Jurkat, Clone E6-1 (cell line): ENCODE measurements at regions not wholly inside any gene's neighbourhood (a gene's known extent, or its start where the extent isn't known, plus 50 kb on each side); places are given as distances from the start of the nearest gene placed in this dataset.

ENCODE experiments used
- DNase-seq: peaks from one replicate; pipeline ENCODE4 v3.0.0-alpha.2; 2011; ENCODE audit warnings: low read depth, low spot score
- H3K4me3 ChIP-seq: 2 replicates; pipeline ENCODE4 v1.5.1; 2011; ENCODE audit warnings: mild to moderate bottlenecking, low read length, control low read depth, moderate library complexity

GRCh38 chr12:111227476-111228420, 141.1 kb downstream of the PHETA1 start:
- no peak overlapping the region for H3K4me3 ChIP-seq
- no peak for DNase-seq

- no peak overlapping the region for H3K4me3 ChIP-seq
- no peak for DNase-seq
Measured at GRCh38 chr12:111226680-111227079, 142.2 kb downstream of the PHETA1 start.

- H3K4me3 ChIP-seq: no peak overlapping the region
- DNase-seq: no peak
Measured at GRCh38 chr12:111225307-111225706, 143.6 kb downstream of the PHETA1 start.

DNA sequence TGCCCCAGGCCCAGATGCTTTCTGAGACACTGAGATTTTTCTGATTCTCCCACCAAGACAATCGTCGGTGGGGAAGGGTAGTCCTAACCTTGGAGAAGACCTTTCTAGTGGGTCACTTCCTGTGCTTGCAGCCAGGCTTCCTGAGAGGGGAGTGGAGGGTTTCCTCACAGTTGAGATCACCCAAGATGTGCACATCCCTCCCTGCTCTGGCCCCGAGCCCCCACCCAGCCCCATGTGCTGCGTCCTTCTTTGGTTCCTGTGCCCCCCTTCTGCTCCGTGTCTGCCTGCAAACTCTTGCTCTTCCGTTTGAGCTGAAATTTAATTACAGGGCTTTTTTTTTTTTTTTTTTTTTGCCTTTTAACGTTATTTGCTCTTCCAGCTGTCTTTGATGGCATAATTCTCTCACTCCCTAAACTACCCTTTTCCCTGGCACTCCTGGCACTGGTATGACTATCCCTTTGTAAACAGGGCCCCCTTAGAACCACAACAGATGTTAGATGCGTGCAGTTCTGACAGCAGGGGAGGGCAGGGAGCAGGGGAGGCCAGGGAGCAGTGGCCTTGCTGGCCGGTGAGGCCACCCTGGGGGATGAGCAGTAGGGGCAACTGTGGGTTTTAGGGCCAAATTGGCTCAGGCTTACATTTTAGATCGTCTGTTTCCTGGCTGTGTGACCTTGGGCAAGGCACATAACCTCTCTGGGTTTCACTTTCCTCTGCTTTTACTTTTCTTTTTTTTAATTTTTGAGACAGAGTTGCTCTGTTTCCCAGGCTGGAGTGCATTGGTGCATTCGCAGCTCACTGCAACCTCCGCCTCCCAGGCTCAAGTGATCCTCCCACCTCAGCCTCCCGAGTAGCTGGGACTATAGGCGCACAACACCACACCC, 144.5 kb downstream of the PHETA1 start:
- DNase-seq: no peak
- H3K4me3 ChIP-seq: no peak overlapping the region

- no peak for DNase-seq
- no peak overlapping the region for H3K4me3 ChIP-seq
Measured at GRCh38 chr12:111222523-111222922, 146.4 kb downstream of the PHETA1 start.

DNA sequence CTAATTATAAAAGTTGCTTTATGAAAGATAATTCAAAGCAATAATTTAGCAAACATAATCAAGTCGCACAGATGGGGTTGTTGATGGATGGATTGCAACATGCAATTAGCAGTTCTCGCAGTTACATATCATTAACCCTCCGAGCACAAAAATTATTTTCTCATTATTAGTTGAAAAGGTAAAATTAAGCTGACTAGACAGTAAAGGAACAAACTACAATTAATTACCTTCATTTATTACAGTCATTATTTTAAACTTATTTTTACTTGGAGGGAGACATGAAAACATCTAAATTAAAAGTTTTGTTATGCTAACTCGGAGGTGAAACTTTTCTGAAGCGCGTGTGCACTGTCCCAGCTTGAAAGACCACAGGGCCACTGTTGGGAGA, 146.9 kb downstream of the PHETA1 start:
- H3K4me3 ChIP-seq: no peak overlapping the region
- no peak for DNase-seq

GRCh38 chr12:111221062-111222026, 147.6 kb downstream of the PHETA1 start:
- no peak overlapping the region for H3K4me3 ChIP-seq
- no peak for DNase-seq

GRCh38 chr12:111220363-111220762, 148.5 kb downstream of the PHETA1 start:
- H3K4me3 ChIP-seq: no peak overlapping the region
- no peak for DNase-seq

DNA sequence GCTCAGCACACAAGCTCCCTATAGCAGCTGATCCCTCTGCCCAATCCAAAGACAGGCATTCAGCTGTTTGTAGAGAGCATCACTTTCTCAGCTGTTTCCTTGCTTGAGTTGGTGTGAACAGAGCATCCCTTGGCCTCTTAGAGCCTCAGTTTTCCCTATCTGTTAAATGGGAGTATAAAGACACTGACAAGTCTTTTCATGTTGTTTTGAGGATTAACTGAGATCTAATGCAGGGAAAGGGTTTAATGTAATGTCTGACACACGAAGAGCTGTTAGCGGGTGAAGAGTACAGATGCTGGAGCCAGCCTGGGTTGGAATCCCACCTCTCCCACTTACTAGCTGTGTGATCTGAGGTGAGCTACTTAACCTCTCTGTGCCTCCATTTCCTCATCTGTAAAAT, 149.5 kb downstream of the PHETA1 start:
- H3K4me3 ChIP-seq: no peak overlapping the region
- no peak for DNase-seq

- H3K4me3 ChIP-seq: no peak overlapping the region
- DNase-seq: no peak
Measured at GRCh38 chr12:111218499-111218898, 150.4 kb downstream of the PHETA1 start.

- no peak for DNase-seq
- H3K4me3 ChIP-seq: no peak overlapping the region
Measured at GRCh38 chr12:111216387-111217159, 152.3 kb downstream of the PHETA1 start.

DNA sequence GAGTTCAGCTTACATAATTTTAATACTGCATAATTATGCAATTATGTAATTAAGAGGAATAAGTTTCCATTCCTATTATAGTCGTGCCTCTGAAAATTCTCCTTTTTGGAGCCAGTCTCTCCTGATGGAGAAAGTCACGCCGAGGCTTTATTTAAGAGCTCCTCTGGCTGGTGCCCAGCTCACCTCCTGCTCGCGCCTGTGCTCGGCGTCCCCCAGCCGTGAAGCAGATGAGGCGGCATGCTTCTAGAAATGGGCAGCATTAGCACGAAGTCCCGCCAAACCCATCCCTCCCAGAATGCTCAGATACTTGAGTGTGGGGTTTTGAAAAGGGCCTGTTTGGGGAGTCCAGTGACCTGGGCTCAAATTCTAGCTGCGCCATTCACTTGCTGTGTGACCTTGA, 153.0 kb downstream of the PHETA1 start:
- DNase-seq: no peak
- no peak overlapping the region for H3K4me3 ChIP-seq

DNA sequence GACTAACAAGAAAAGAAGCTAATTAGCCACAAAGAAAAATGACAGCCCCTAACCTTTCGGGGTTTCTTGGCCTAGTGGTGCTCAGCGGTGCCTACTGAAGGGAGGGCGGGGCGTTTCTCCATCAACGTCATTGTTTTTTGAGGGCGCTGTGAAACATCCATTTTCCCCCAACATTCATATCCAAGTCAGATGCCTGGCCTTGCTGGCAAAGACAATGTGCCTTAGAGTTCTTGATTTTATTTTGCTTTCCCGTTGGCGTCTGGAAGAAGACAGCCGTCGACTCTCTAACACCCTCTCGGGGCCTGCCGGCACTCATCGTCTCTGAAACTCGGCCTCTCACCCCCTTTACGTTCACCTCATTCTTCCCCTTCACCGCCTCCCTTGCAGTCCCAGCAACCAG, 154.5 kb downstream of the PHETA1 start:
- DNase-seq: no peak
- no peak overlapping the region for H3K4me3 ChIP-seq

DNA sequence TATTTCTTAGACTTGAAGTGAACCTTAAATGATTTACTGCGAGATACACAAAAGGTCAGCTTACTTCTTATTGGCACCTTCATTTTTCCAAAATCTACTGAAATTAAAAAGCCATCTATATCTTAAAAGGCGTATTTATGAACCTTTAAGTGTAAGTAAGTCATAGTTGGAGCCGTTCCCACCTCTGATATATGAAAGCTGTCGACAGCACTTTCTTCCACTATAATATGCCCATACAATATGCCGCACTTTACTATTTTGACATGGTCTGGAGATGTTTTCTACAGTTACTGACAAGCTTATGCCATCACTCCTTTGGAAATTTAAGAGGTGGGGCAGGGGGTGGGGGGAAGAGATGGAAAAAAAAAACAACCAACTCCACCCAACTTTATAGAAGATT, 155.3 kb downstream of the PHETA1 start:
- no peak overlapping the region for H3K4me3 ChIP-seq
- DNase-seq: no peak

DNA sequence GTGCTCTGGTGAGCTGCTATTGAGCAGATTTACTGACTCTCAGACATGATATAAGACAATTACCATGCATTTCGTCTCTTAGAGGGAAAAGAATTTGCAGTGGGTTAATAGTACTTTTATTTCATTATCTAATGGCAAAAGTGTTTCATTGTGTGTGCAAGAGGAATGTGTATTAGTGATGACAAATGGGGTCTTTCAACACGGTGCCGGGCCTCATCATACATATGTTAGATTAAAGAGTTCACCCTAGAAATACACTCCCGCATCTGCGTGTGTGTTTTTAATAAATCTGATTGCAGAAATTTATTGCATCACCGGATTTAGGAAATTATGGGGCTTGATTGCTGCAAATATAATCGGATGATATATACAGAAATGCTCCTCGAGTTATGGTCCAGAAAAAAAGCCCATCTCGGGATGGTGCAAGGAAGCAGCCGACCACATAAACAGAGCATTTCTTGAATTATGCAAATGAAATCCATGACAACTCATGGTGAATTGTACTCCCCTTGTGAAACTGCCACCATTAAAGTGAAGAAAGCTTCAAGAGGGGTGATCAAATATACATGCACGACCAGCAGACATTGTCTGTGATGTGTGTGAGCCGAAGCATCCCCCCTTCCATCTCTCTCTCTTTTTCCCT, 156.0 kb downstream of the PHETA1 start:
- H3K4me3 ChIP-seq: no peak overlapping the region
- DNase-seq: no peak

GRCh38 chr12:111211910-111212757, 156.8 kb downstream of the PHETA1 start:
- DNase-seq: peak; percentile 16
- H3K4me3 ChIP-seq: no peak overlapping the region

- H3K4me3 ChIP-seq: no peak overlapping the region
- no peak for DNase-seq
Measured at GRCh38 chr12:111209811-111210210, 159.1 kb downstream of the PHETA1 start.
